MM.1S (cell line): ENCODE measurements at regions not wholly inside any gene's neighbourhood (a gene's known extent, or its start where the extent isn't known, plus 50 kb on each side); places are given as distances from the start of the nearest gene placed in this dataset.

ENCODE experiments used
- DNase-seq: peaks from one replicate; pipeline ENCODE4 v3.0.0-alpha.2; 2015
- H2AFZ ChIP-seq: fragments of 300-600 bp; sonication (generic); 2 replicates; pipeline ENCODE4 v1.6.0; 2016; ENCODE audit warnings: antibody characterized with exemption, low read length
- H3F3A ChIP-seq: fragments of 300-600 bp; sonication (generic); 2 replicates; pipeline ENCODE4 v1.6.1; 2016; ENCODE audit warnings: mild to moderate bottlenecking, antibody characterized with exemption, low read length, moderate library complexity, mixed read lengths; ENCODE audit not compliant: insufficient read depth
- H3K27ac ChIP-seq: fragments of 300-600 bp; sonication (generic); 2 replicates; pipeline ENCODE4 v1.5.1; 2016; ENCODE audit warnings: mild to moderate bottlenecking, low read length
- H3K27me3 ChIP-seq: fragments of 300-600 bp; sonication (generic); replicated peaks from 2 replicates; pipeline ENCODE4 v1.6.0; 2016; ENCODE audit warnings: low read length; ENCODE audit not compliant: insufficient read depth
- H3K36me3 ChIP-seq: fragments of 300-600 bp; sonication (generic); replicated peaks from 2 replicates; pipeline ENCODE4 v1.6.1; 2016; ENCODE audit warnings: mild to moderate bottlenecking, low read length, mixed read lengths; ENCODE audit not compliant: insufficient read depth
- H3K4me1 ChIP-seq: fragments of 300-600 bp; sonication (generic); 2 replicates; pipeline ENCODE4 v1.6.1; 2016; ENCODE audit warnings: low read length, mixed read lengths
- H3K4me2 ChIP-seq: fragments of 300-600 bp; sonication (generic); 2 replicates; pipeline ENCODE4 v1.6.0; 2016; ENCODE audit warnings: low read depth, low read length
- H3K4me3 ChIP-seq: fragments of 300-600 bp; sonication (generic); 2 replicates; pipeline ENCODE4 v1.5.1; 2016; ENCODE audit warnings: low read length, mixed read lengths
- H3K79me2 ChIP-seq: fragments of 300-600 bp; sonication (generic); 2 replicates; pipeline ENCODE4 v1.6.1; 2016; ENCODE audit warnings: mixed run types, low read length, mixed read lengths
- H3K9ac ChIP-seq: fragments of 300-600 bp; sonication (generic); 2 replicates; pipeline ENCODE4 v1.6.1; 2016; ENCODE audit warnings: low read length, mixed read lengths
- H3K9me2 ChIP-seq: fragments of 300-600 bp; sonication (generic); replicated peaks from 2 replicates; pipeline ENCODE4 v1.6.1; 2016; ENCODE audit warnings: mild to moderate bottlenecking, low read length, mixed read lengths; ENCODE audit not compliant: insufficient read depth
- H3K9me3 ChIP-seq: fragments of 300-600 bp; sonication (generic); replicated peaks from 2 replicates; pipeline ENCODE4 v1.6.1; 2016; ENCODE audit warnings: mild to moderate bottlenecking, low read length, mixed read lengths; ENCODE audit not compliant: insufficient read depth
- H4K20me1 ChIP-seq: fragments of 300-600 bp; sonication (generic); 2 replicates; pipeline ENCODE4 v1.6.1; 2016; ENCODE audit warnings: mild to moderate bottlenecking, low read length, moderate library complexity, mixed read lengths; ENCODE audit not compliant: insufficient read depth
- EZH2 ChIP-seq: fragments of 300-600 bp; sonication (generic); optimal IDR thresholded peaks from 2 replicates; pipeline ENCODE3; 2017; ENCODE audit warnings: low read depth, mild to moderate bottlenecking, antibody characterized with exemption, low read length, mixed read lengths
- EZH2phosphoT487 ChIP-seq: fragments of 300-600 bp; sonication (generic); IDR thresholded peaks from 2 replicates; pipeline ENCODE4 v1.6.1; 2018; ENCODE audit warnings: antibody characterized with exemption, low read length
- TF ChIP-seq, protein P1 (sequence below): fragments of 300-600 bp; sonication (generic); IDR thresholded peaks from 2 replicates; pipeline ENCODE4 v1.5.1; 2016; ENCODE audit warnings: antibody characterized with exemption, low read length, mixed read lengths

DNA sequence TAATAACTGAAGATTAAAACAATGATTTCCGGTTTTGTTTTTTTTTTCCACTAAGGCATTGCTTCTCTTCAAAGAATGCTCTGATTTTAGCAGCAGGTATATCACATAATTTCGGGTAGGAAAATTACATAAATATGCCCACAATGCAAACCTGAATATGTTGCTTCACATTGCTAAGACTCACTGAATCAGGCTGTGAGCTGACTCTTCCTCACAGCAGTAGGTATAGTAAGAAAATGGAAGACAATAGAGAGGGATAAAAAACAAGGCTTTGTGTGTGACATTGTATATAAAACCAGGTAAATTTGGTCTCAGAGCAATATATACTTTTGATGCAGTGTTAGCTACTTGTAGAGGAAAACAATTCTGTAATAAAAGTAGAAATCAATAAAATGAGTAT, 1355.0 kb downstream of the OLFM4 start:
- H3F3A ChIP-seq, result no peaks in the 10 kb centered on the region

DNA sequence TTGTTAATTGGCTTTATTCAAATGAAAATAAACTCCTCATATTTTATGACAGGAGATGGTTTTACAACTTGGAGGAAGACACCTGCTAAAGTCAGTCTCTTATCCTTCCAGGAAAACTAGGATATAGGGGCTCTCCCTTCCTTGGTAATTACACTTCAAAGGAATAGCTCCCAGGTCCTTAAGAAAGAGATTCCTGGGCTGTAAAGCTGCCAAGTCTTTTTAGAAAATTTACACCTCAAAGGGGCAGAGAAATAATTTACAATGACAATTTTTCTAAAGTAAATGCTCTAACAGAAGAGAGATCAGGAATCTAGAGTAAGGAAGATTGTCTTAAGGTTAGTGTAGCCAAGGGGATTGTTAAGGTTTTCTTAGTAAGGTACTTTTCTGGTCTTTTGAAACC, 1359.0 kb downstream of the OLFM4 start:
- H3K9ac ChIP-seq, result no peak overlapping the region
- DNase-seq, result no peak
- no peak overlapping the region for H3K27ac ChIP-seq
- H3K4me3 ChIP-seq, result no peak overlapping the region
- H3K4me1 ChIP-seq, result no peaks in the 10 kb centered on the region
- no peaks in the 10 kb centered on the region for H3K27me3 ChIP-seq
- H2AFZ ChIP-seq, result no peak overlapping the region
- H4K20me1 ChIP-seq, result no peaks in the 10 kb centered on the region
- H3F3A ChIP-seq, result no peaks in the 10 kb centered on the region
- no peaks in the 10 kb centered on the region for H3K36me3 ChIP-seq
- TF ChIP-seq, protein P1, sequence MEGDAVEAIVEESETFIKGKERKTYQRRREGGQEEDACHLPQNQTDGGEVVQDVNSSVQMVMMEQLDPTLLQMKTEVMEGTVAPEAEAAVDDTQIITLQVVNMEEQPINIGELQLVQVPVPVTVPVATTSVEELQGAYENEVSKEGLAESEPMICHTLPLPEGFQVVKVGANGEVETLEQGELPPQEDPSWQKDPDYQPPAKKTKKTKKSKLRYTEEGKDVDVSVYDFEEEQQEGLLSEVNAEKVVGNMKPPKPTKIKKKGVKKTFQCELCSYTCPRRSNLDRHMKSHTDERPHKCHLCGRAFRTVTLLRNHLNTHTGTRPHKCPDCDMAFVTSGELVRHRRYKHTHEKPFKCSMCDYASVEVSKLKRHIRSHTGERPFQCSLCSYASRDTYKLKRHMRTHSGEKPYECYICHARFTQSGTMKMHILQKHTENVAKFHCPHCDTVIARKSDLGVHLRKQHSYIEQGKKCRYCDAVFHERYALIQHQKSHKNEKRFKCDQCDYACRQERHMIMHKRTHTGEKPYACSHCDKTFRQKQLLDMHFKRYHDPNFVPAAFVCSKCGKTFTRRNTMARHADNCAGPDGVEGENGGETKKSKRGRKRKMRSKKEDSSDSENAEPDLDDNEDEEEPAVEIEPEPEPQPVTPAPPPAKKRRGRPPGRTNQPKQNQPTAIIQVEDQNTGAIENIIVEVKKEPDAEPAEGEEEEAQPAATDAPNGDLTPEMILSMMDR, result no peak
- no peak for TF ChIP-seq EZH2
- no peak for TF ChIP-seq EZH2phosphoT487
- H3K9me3 ChIP-seq, result no peaks in the 10 kb centered on the region
- H3K4me2 ChIP-seq, result no peak overlapping the region
- no peaks in the 10 kb centered on the region for H3K79me2 ChIP-seq
- no peaks in the 10 kb centered on the region for H3K9me2 ChIP-seq

More for the DNA sequence above, 1355.0 kb downstream of the OLFM4 start:
- Histone ChIP-seq H3K4me1 (no peaks in the 10 kb centered on the region), H3K9me3 (no peaks in the 10 kb centered on the region), H4K20me1 (no peaks in the 10 kb centered on the region), H3K4me3 (no peak overlapping the region), H2AFZ (no peak overlapping the region), H3K79me2 (no peaks in the 10 kb centered on the region), H3K27me3 (no peaks in the 10 kb centered on the region), H3K9ac (no peak overlapping the region), H3K4me2 (no peak overlapping the region), H3K27ac (no peak overlapping the region), H3K36me3 (no peaks in the 10 kb centered on the region), H3K9me2 (no peaks in the 10 kb centered on the region)
- no peak for DNase-seq
- TF ChIP-seq, protein P1, result no peak
- TF ChIP-seq EZH2, result no peak
- TF ChIP-seq EZH2phosphoT487, result no peak

GRCh38 chr13:54390841-54391240, 1362.2 kb downstream of the OLFM4 start:
- Histone ChIP-seq H3K9me2 (no peaks in the 10 kb centered on the region), H3K27me3 (no peaks in the 10 kb centered on the region), H3F3A (no peaks in the 10 kb centered on the region), H3K4me1 (no peaks in the 10 kb centered on the region), H3K9me3 (no peaks in the 10 kb centered on the region), H2AFZ (no peak overlapping the region), H3K4me2 (no peak overlapping the region), H3K9ac (no peak overlapping the region), H4K20me1 (no peaks in the 10 kb centered on the region), H3K36me3 (no peaks in the 10 kb centered on the region), H3K79me2 (no peaks in the 10 kb centered on the region), H3K27ac (no peak overlapping the region), H3K4me3 (no peak overlapping the region)
- no peak for TF ChIP-seq EZH2phosphoT487
- TF ChIP-seq EZH2, result no peak
- TF ChIP-seq, protein P1, result no peak
- no peak for DNase-seq
